Stimulated activated CD8-positive, alpha-beta memory T cell treated with anti-CD3 and anti-CD28 coated beads, Interleukin-4, amount 100 ng/mL, for 24 hours (primary cell): ENCODE measurements at regions not wholly inside any gene's neighbourhood (a gene's known extent, or its start where the extent isn't known, plus 50 kb on each side); places are given as distances from the start of the nearest gene placed in this dataset.
"Not testable (repeated sequence)": the region's sequence is repeated elsewhere in the genome, so short reads cannot be mapped to it uniquely, and the experiment has no call there.

Experiments used
- DNase-seq: peaks from one replicate; pipeline ENCODE4 v3.0.0-alpha.2; 2020; ENCODE audit warnings: low read depth

GRCh38 chr6:168938546-168938945 lies 315.1 kb downstream of the THBS2 start:
- DNase-seq: no peak

- DNase-seq: no peak
These were observed 316.6 kb downstream of the THBS2 start for GRCh38 chr6:168937054-168937453.

GRCh38 chr6:168935628-168936010 lies 318.0 kb downstream of the THBS2 start:
- no peak for DNase-seq

- DNase-seq: no peak
These were observed 318.7 kb downstream of the THBS2 start for GRCh38 chr6:168934660-168935627.

GRCh38 chr6:168932171-168932570 lies 321.5 kb downstream of the THBS2 start:
- DNase-seq: not testable (repeated sequence)

GRCh38 chr6:168931072-168931471 lies 322.6 kb downstream of the THBS2 start:
- not testable (repeated sequence) for DNase-seq

- DNase-seq: no peak
These were observed 323.7 kb downstream of the THBS2 start for GRCh38 chr6:168929871-168930450.

- no peak for DNase-seq
These were observed 325.6 kb downstream of the THBS2 start for GRCh38 chr6:168928012-168928411.

- no peak for DNase-seq
These were observed 326.6 kb downstream of the THBS2 start for GRCh38 chr6:168927026-168927425.

GRCh38 chr6:168926306-168926705 lies 327.3 kb downstream of the THBS2 start:
- no peak for DNase-seq

GRCh38 chr6:168925671-168926070 lies 328.0 kb downstream of the THBS2 start:
- no peak for DNase-seq

- DNase-seq: no peak
These were observed 330.5 kb downstream of the THBS2 start for GRCh38 chr6:168923171-168923570.

- no peak for DNase-seq
These were observed 331.2 kb downstream of the THBS2 start for GRCh38 chr6:168922436-168922835.

- no peak for DNase-seq
These were observed 333.4 kb downstream of the THBS2 start for GRCh38 chr6:168920289-168920688.

- DNase-seq: no peak
These were observed 334.0 kb downstream of the THBS2 start for GRCh38 chr6:168919470-168920179.

GRCh38 chr6:168916576-168917211 lies 337.0 kb downstream of the THBS2 start:
- DNase-seq: no peak

- no peak for DNase-seq
These were observed 337.8 kb downstream of the THBS2 start for GRCh38 chr6:168915855-168916254.

- no peak for DNase-seq
These were observed 338.4 kb downstream of the THBS2 start for GRCh38 chr6:168915242-168915641.

- DNase-seq: no peak
These were observed 339.7 kb downstream of the THBS2 start for GRCh38 chr6:168913866-168914469.

GRCh38 chr6:168913231-168913865 lies 340.3 kb downstream of the THBS2 start:
- DNase-seq: not testable (repeated sequence)

- no peak for DNase-seq
These were observed 344.4 kb downstream of the THBS2 start for GRCh38 chr6:168909288-168909687.
